A673 (cell line): ENCODE measurements at regions not wholly inside any gene's neighbourhood (a gene's known extent, or its start where the extent isn't known, plus 50 kb on each side); places are given as distances from the start of the nearest gene placed in this dataset.

Source experiments
- BruUV-seq: library from RNA; stranded (reverse); fragments of 400-500 nt; replicated peaks from 2 replicates; lab custom pipeline; 2021; lab: Mats Ljungman, UMichigan
- CTCF ChIA-PET: fragments of 300-600 bp; sonication (Branson Sonifier 250); formaldehyde crosslinking; loops from one replicate; lab custom pipeline; 2022; ENCODE audit warnings: antibody characterized with exemption; lab: Charles Lee
- POLR2A ChIA-PET: fragments of 300-600 bp; sonication (Branson Sonifier 250); formaldehyde crosslinking; loops from one replicate; lab custom pipeline; 2022; ENCODE audit warnings: antibody characterized with exemption; ENCODE audit not compliant: low non-redundant PET; lab: Charles Lee
- DNase-seq: peaks from one replicate; pipeline ENCODE4 v3.0.0-alpha.2; 2015; ENCODE audit warnings: low spot score
- H3K27ac ChIP-seq: fragments of 200-600 bp; sonication (generic); 2 replicates; pipeline ENCODE4 v1.5.1; 2016; ENCODE audit warnings: mixed run types, low read depth, mild to moderate bottlenecking, mixed read lengths, antibody characterized with exemption, low read length; ENCODE audit not compliant: poor library complexity, severe bottlenecking
- H3K27me3 ChIP-seq: fragments of 200-600 bp; sonication (generic); replicated peaks from 2 replicates; pipeline ENCODE4 v1.6.1; 2017; ENCODE audit warnings: mixed run types, low read depth, mild to moderate bottlenecking, mixed read lengths, antibody characterized with exemption, low read length; ENCODE audit not compliant: insufficient read depth, poor library complexity
- H3K36me3 ChIP-seq: fragments of 200-600 bp; sonication (generic); 2 replicates; pipeline ENCODE4 v1.6.1; 2016; ENCODE audit warnings: mixed run types, mild to moderate bottlenecking, mixed read lengths, antibody characterized with exemption, low read length; ENCODE audit not compliant: insufficient read depth, poor library complexity, severe bottlenecking
- H3K4me1 ChIP-seq: fragments of 200-600 bp; sonication (generic); 2 replicates; pipeline ENCODE4 v1.6.1; 2017; ENCODE audit warnings: mixed run types, mild to moderate bottlenecking, mixed read lengths, antibody characterized with exemption, low read length; ENCODE audit not compliant: insufficient read depth, poor library complexity, severe bottlenecking
- H3K4me3 ChIP-seq: fragments of 200-600 bp; sonication (generic); 2 replicates; pipeline ENCODE4 v1.5.1; 2016; ENCODE audit warnings: low read depth, mixed run types, mild to moderate bottlenecking, mixed read lengths, low read length; ENCODE audit not compliant: poor library complexity, severe bottlenecking
- H3K9me3 ChIP-seq: fragments of 200-600 bp; sonication (generic); 2 replicates; pipeline ENCODE4 v1.6.1; 2016; ENCODE audit warnings: mixed run types, low read depth, mild to moderate bottlenecking, mixed read lengths, antibody characterized with exemption, low read length; ENCODE audit not compliant: poor library complexity, severe bottlenecking
- CTCF ChIP-seq: fragments of 300-800, 200-600 bp; sonication (generic); conservative IDR thresholded peaks from 2 replicates; pipeline ENCODE4 v1.5.1; 2017; ENCODE audit warnings: low read depth, mild to moderate bottlenecking, antibody characterized with exemption, low read length, moderate library complexity, mixed read lengths
- EZH2 ChIP-seq: fragments of 200-600 bp; sonication (generic); IDR thresholded peaks from 2 replicates; pipeline ENCODE4 v1.6.1; 2017; ENCODE audit warnings: borderline replicate concordance, low read depth, mild to moderate bottlenecking, mixed read lengths, antibody characterized with exemption, low read length; ENCODE audit not compliant: poor library complexity, severe bottlenecking
- intact Hi-C: fragments of 100-400 bp; cut with micrococcal nuclease; formaldehyde crosslinking; loops from one replicate; pipeline ENCODE4 v1.10.0; 2022; ENCODE audit not compliant: unreplicated experiment

GRCh38 chr13:40328091-40328490 lies 338.4 kb downstream of the FOXO1 start:
- DNase-seq, result no peak
- no peaks in the 10 kb centered on the region for H3K4me1 ChIP-seq
- H3K4me3 ChIP-seq, result no peak overlapping the region
- CTCF ChIA-PET, result no interaction called here
- H3K27ac ChIP-seq, result no peak overlapping the region
- H3K9me3 ChIP-seq, result no peaks in the 10 kb centered on the region
- TF ChIP-seq EZH2, result no peak
- no peak for TF ChIP-seq CTCF
- no peaks in the 10 kb centered on the region for H3K36me3 ChIP-seq
- POLR2A ChIA-PET, result no interaction called here
- intact Hi-C loops, result no loop called here
- BruUV-seq, result no TSS peak
- no peaks in the 10 kb centered on the region for H3K27me3 ChIP-seq

DNA sequence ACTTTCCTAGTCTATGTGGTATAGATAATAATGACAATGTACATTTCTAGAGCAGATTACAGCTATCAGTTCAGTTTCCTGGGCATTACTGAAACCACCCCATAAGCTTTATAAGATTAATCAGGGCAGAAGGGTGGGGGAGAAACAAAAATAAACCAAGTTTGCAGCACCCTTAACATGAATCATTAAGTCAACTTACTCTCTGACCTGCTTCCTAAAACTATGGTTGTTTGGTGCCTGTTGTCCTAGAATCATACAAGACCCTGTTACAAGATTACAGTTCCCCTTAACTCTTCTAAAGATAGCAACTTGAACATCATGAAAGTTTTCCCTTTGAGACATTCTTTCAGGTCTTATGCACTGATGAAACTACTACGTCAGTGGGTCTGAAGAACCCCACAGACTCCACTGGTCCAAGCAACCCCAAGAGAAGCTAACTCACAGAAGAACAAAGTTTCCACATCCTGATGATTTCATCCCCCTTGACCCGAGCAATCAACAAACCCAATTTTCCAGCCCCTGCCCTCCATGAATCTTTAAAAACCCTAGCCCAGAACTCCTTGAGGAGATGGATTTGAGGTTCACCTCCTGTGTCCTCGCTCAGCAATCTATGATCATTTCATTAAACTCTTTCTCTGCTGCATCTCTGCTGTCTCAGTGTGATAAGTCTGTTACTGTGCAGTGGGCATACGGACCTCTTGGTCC lies 336.5 kb downstream of the FOXO1 start:
- H3K27ac ChIP-seq, result no peak overlapping the region
- no peaks in the 10 kb centered on the region for H3K36me3 ChIP-seq
- intact Hi-C loops, result no loop called here
- TF ChIP-seq EZH2 (no peak), CTCF (no peak)
- no peaks in the 10 kb centered on the region for H3K4me1 ChIP-seq
- no peak overlapping the region for H3K4me3 ChIP-seq
- H3K9me3 ChIP-seq, result no peaks in the 10 kb centered on the region
- BruUV-seq, result no TSS peak
- DNase-seq, result no peak
- POLR2A ChIA-PET, result no interaction called here
- CTCF ChIA-PET, result no interaction called here
- H3K27me3 ChIP-seq, result no peaks in the 10 kb centered on the region

GRCh38 chr13:40330950-40331349 lies 335.5 kb downstream of the FOXO1 start:
- H3K27ac ChIP-seq, result no peak overlapping the region
- ChIA-PET CTCF (no interaction called here), POLR2A (no interaction called here)
- H3K36me3 ChIP-seq, result no peaks in the 10 kb centered on the region
- no peaks in the 10 kb centered on the region for H3K9me3 ChIP-seq
- BruUV-seq, result no TSS peak
- intact Hi-C loops, result no loop called here
- H3K4me1 ChIP-seq, result no peaks in the 10 kb centered on the region
- DNase-seq, result no peak
- no peaks in the 10 kb centered on the region for H3K27me3 ChIP-seq
- H3K4me3 ChIP-seq, result no peak overlapping the region
- no peak for TF ChIP-seq CTCF
- no peak for TF ChIP-seq EZH2
